Endodermal cell (in vitro differentiated cells): ENCODE measurements at regions not wholly inside any gene's neighbourhood (a gene's known extent, or its start where the extent isn't known, plus 50 kb on each side); places are given as distances from the start of the nearest gene placed in this dataset.

Experiments
- DNase-seq: peaks from one replicate; pipeline ENCODE4 v3.0.0-alpha.2; 2017
- H3K27ac ChIP-seq: 2 replicates; pipeline ENCODE4 v1.5.1; 2013; ENCODE audit warnings: mild to moderate bottlenecking, low read depth, low read length, moderate library complexity
- H3K27me3 ChIP-seq: 2 replicates; pipeline ENCODE4 v1.6.1; 2013; ENCODE audit warnings: mild to moderate bottlenecking, low read length, moderate library complexity; ENCODE audit not compliant: insufficient read depth, control insufficient read depth, poor library complexity, severe bottlenecking
- H3K36me3 ChIP-seq: 2 replicates; pipeline ENCODE4 v1.7.0; 2013; ENCODE audit warnings: mild to moderate bottlenecking, low read length, moderate library complexity; ENCODE audit not compliant: control insufficient read depth, insufficient read depth
- H3K4me1 ChIP-seq: one replicate; pipeline ENCODE4 v1.7.0; 2013; ENCODE audit warnings: low read length; ENCODE audit not compliant: control insufficient read depth, insufficient read depth
- H3K4me3 ChIP-seq: 2 replicates; pipeline ENCODE4 v1.5.1; 2013; ENCODE audit warnings: mild to moderate bottlenecking, low read length, moderate library complexity
- H3K9ac ChIP-seq: 2 replicates; pipeline ENCODE4 v1.6.1; 2013; ENCODE audit warnings: mild to moderate bottlenecking, low read length, moderate library complexity; ENCODE audit not compliant: poor library complexity, severe bottlenecking; ENCODE audit errors: extremely low read depth
- H3K9me3 ChIP-seq: 2 replicates; pipeline ENCODE4 v1.6.1; 2013; ENCODE audit warnings: mild to moderate bottlenecking, low read length, moderate library complexity; ENCODE audit not compliant: control insufficient read depth
- H3K27ac Mint-ChIP-seq: 2 replicates; pipeline ENCODE4 v1.8.0; 2020; ENCODE audit warnings: mixed read lengths
- H3K27me3 Mint-ChIP-seq: 2 replicates; pipeline ENCODE4 v1.8.0; 2021; ENCODE audit warnings: mild to moderate bottlenecking, mixed read lengths; ENCODE audit not compliant: insufficient read depth
- H3K36me3 Mint-ChIP-seq: 2 replicates; pipeline ENCODE4 v1.8.0; 2020; ENCODE audit warnings: low read depth, mixed read lengths
- H3K4me1 Mint-ChIP-seq: 2 replicates; pipeline ENCODE4 v1.8.0; 2020; ENCODE audit warnings: mixed read lengths
- H3K4me3 Mint-ChIP-seq: 2 replicates; pipeline ENCODE4 v1.8.0; 2020; ENCODE audit warnings: mild to moderate bottlenecking, moderate library complexity, mixed read lengths
- H3K9me3 Mint-ChIP-seq: 2 replicates; pipeline ENCODE4 v1.8.0; 2020; ENCODE audit warnings: mild to moderate bottlenecking, mixed read lengths
- WGBS, 2 experiments: methylation state at CpG; one replicate each; pipeline versions ENCODE4 v1.1.5 to v1.1.7; 2013; ENCODE audit warnings: missing lambda C conversion rate in 2 of 2, mixed read lengths in 1 of 2; ENCODE audit not compliant: insufficient coverage in 1 of 2, insufficient read length in 1 of 2; 5-methylcytosine and 5-hydroxymethylcytosine counted together
- TF ChIP-seq, protein P1 (sequence below): fragments of 200-600 bp; sonication (generic); conservative IDR thresholded peaks from 2 replicates; pipeline ENCODE4 v1.5.0; 2021; ENCODE audit warnings: antibody characterized with exemption, mild to moderate bottlenecking

DNA sequence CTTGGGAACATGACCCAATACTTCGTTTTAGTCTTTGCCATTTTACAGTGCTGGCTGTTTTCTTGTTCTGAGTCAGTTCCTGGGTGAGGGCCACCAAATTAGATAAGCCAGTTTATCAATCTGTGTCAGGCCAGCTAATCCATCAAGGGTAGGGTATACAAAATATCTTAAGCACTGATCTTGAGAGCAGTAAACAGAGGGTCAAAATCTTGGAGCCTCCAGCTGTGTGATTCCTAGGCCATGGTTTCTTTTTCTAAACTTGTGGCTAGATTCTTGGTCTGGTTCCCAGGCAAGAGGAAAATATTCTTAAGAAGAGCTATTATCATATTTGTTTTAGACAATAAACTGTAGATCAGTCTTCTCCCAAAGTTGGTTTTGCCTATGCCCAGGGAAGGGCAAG, 1396.6 kb upstream of the PABPC4L start:
- Mint-ChIP-seq H3K9me3 (peaks cover 53% of the 10 kb centered on the region), H3K4me3 (no peak overlapping the region), H3K36me3 (peaks cover 2% of the 10 kb centered on the region), H3K4me1 (no peaks in the 10 kb centered on the region), H3K27me3 (no peaks in the 10 kb centered on the region), H3K27ac (no peak overlapping the region)
- Histone ChIP-seq H3K9me3 (peaks cover 67% of the 10 kb centered on the region), H3K27me3 (no peaks in the 10 kb centered on the region), H3K27ac (no peak overlapping the region), H3K4me3 (peak overlapping the region; percentile 33), H3K36me3 (no peaks in the 10 kb centered on the region), H3K4me1 (no peaks in the 10 kb centered on the region), H3K9ac (no peak overlapping the region)
- WGBS, 2 experiments = 87 to 100% methylated on average over 1 of the region's 1 CpG
- TF ChIP-seq, protein P1, sequence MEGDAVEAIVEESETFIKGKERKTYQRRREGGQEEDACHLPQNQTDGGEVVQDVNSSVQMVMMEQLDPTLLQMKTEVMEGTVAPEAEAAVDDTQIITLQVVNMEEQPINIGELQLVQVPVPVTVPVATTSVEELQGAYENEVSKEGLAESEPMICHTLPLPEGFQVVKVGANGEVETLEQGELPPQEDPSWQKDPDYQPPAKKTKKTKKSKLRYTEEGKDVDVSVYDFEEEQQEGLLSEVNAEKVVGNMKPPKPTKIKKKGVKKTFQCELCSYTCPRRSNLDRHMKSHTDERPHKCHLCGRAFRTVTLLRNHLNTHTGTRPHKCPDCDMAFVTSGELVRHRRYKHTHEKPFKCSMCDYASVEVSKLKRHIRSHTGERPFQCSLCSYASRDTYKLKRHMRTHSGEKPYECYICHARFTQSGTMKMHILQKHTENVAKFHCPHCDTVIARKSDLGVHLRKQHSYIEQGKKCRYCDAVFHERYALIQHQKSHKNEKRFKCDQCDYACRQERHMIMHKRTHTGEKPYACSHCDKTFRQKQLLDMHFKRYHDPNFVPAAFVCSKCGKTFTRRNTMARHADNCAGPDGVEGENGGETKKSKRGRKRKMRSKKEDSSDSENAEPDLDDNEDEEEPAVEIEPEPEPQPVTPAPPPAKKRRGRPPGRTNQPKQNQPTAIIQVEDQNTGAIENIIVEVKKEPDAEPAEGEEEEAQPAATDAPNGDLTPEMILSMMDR = no peak
- DNase-seq = no peak

DNA sequence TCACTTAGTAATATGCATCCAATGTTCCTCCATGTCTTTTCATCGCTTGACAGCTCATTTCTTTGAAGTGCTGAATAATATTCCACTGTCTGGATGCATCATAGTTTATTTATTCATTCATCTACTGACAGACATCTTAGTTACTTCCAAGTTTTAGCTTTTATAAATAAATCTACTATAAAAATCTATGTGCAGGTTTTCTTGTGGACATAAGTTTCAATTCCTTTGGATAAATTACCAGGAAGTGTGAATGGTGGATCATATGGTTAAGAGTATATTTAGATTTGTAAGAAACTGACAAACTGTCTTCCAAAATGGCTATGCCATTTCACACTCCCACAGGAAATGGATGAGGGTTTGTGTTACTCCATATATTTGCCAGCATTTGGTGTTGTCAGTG, 1392.9 kb upstream of the PABPC4L start:
- Histone ChIP-seq H3K9me3 (peaks cover 44% of the 10 kb centered on the region), H3K9ac (no peak overlapping the region), H3K36me3 (no peaks in the 10 kb centered on the region), H3K4me1 (no peaks in the 10 kb centered on the region), H3K27ac (no peak overlapping the region), H3K4me3 (peak overlapping the region; percentile 52), H3K27me3 (no peaks in the 10 kb centered on the region)
- Mint-ChIP-seq H3K9me3 (peaks cover 38% of the 10 kb centered on the region), H3K27me3 (no peaks in the 10 kb centered on the region), H3K4me3 (no peak overlapping the region), H3K4me1 (no peaks in the 10 kb centered on the region), H3K27ac (no peak overlapping the region), H3K36me3 (peaks cover 2% of the 10 kb centered on the region)
- TF ChIP-seq, protein P1 = no peak
- WGBS, 2 experiments = 95% methylated on average over 1 of the region's 1 CpG; no CpG with 5 or more reads in 1 of the 2 experiments
- DNase-seq = no peak

DNA sequence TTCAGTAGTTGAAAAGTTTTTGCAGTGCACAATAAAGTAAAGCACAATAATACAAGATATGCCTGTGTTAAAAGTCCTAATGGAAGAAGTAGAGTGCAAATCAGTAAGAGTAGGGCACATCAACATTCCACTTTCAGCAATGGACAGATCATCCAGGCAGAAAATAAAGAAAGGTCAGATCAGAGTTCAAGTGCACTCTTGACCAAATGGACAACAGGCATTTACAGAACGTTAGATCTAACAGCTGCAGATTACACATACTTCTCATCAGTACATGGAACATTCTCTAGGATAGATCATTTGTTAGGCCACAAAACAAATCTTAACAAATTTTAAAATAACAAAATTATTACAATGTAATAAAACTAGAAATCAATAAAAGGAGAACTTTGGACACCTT, 1373.5 kb upstream of the PABPC4L start:
- Mint-ChIP-seq H3K27ac (no peak overlapping the region), H3K27me3 (no peaks in the 10 kb centered on the region), H3K36me3 (no peaks in the 10 kb centered on the region), H3K9me3 (no peaks in the 10 kb centered on the region), H3K4me1 (peaks cover 1% of the 10 kb centered on the region), H3K4me3 (no peak overlapping the region)
- TF ChIP-seq, protein P1 = no peak
- Histone ChIP-seq H3K36me3 (no peaks in the 10 kb centered on the region), H3K27ac (no peak overlapping the region), H3K4me1 (no peaks in the 10 kb centered on the region), H3K9ac (no peak overlapping the region), H3K4me3 (no peak overlapping the region), H3K9me3 (no peaks in the 10 kb centered on the region), H3K27me3 (no peaks in the 10 kb centered on the region)
- 67 to 79% methylated on average over 1 of the region's 1 CpG for WGBS, 2 experiments
- DNase-seq = no peak
